Activated T-helper 1 cell treated with anti-CD3 and anti-CD28 coated beads, Interleukin-12 subunit alpha, Interleukin-12 subunit beta, Interleukin-2, Interleukin-4 antibody, amounts not matched to agents 30 ng/mL and 10 ng/mL and 1 ng/mL, durations not matched to agents 14 hours and 24 hours and 36 hours (primary cell): ENCODE measurements at regions not wholly inside any gene's neighbourhood (a gene's known extent, or its start where the extent isn't known, plus 50 kb on each side); places are given as distances from the start of the nearest gene placed in this dataset.

Experiments
- DNase-seq: peaks from one replicate; pipeline ENCODE4 v3.0.0; 2021; ENCODE audit warnings: low spot score
- H3K27ac Mint-ChIP-seq: one replicate; pipeline ENCODE4 v1.8.0; 2021; ENCODE audit warnings: mild to moderate bottlenecking, mixed read lengths
- H3K27me3 Mint-ChIP-seq: one replicate; pipeline ENCODE4 v1.8.0; 2022; ENCODE audit warnings: mild to moderate bottlenecking, moderate library complexity, mixed read lengths; ENCODE audit not compliant: insufficient read depth
- H3K36me3 Mint-ChIP-seq: one replicate; pipeline ENCODE4 v1.8.0; 2021; ENCODE audit warnings: low read depth, mixed read lengths
- H3K4me1 Mint-ChIP-seq: one replicate; pipeline ENCODE4 v1.8.0; 2021; ENCODE audit warnings: low read depth, mixed read lengths
- H3K4me3 Mint-ChIP-seq: one replicate; pipeline ENCODE4 v1.8.0; 2021; ENCODE audit warnings: mild to moderate bottlenecking, moderate library complexity, mixed read lengths
- H3K9me3 Mint-ChIP-seq: one replicate; pipeline ENCODE4 v1.8.0; 2021; ENCODE audit warnings: mixed read lengths
- intact Hi-C: fragments of 100-400 bp; cut with micrococcal nuclease; formaldehyde crosslinking; loops from one replicate; pipeline ENCODE4 v1.15.1; 2024

GRCh38 chr9:4413856-4414255 lies 76.4 kb upstream of the SLC1A1 start:
- no peaks in the 10 kb centered on the region for H3K36me3 Mint-ChIP-seq
- H3K27me3 Mint-ChIP-seq = no peaks in the 10 kb centered on the region
- no peaks in the 10 kb centered on the region for H3K9me3 Mint-ChIP-seq
- intact Hi-C loops = no loop called here
- H3K4me3 Mint-ChIP-seq = no peak overlapping the region
- H3K4me1 Mint-ChIP-seq = no peaks in the 10 kb centered on the region
- no peak for DNase-seq
- H3K27ac Mint-ChIP-seq = no peak overlapping the region

- no peak overlapping the region for H3K4me3 Mint-ChIP-seq
- intact Hi-C loops = no loop called here
- H3K9me3 Mint-ChIP-seq = peaks cover 33% of the 10 kb centered on the region
- H3K27ac Mint-ChIP-seq = no peak overlapping the region
- no peaks in the 10 kb centered on the region for H3K4me1 Mint-ChIP-seq
- H3K36me3 Mint-ChIP-seq = peaks cover 2% of the 10 kb centered on the region
- DNase-seq = no peak
- peaks cover 6% of the 10 kb centered on the region for H3K27me3 Mint-ChIP-seq
Measured at GRCh38 chr9:4404156-4404555, 86.1 kb upstream of the SLC1A1 start.

- H3K27me3 Mint-ChIP-seq = peaks cover 8% of the 10 kb centered on the region
Measured at GRCh38 chr9:4402501-4402900, 87.8 kb upstream of the SLC1A1 start.

GRCh38 chr9:4400731-4401130 lies 89.5 kb upstream of the SLC1A1 start:
- intact Hi-C loops = no loop called here
- H3K4me1 Mint-ChIP-seq = no peaks in the 10 kb centered on the region
- peaks cover 5% of the 10 kb centered on the region for H3K27me3 Mint-ChIP-seq
- no peak overlapping the region for H3K27ac Mint-ChIP-seq
- H3K36me3 Mint-ChIP-seq = peaks cover 2% of the 10 kb centered on the region
- DNase-seq = no peak
- H3K9me3 Mint-ChIP-seq = peaks cover 30% of the 10 kb centered on the region
- H3K4me3 Mint-ChIP-seq = no peak overlapping the region

More at GRCh38 chr9:4402501-4402900, 87.8 kb upstream of the SLC1A1 start:
- no peak overlapping the region for H3K27ac Mint-ChIP-seq
- no peak overlapping the region for H3K4me3 Mint-ChIP-seq
- H3K4me1 Mint-ChIP-seq = no peaks in the 10 kb centered on the region
- peaks cover 2% of the 10 kb centered on the region for H3K36me3 Mint-ChIP-seq
- peaks cover 33% of the 10 kb centered on the region for H3K9me3 Mint-ChIP-seq
- DNase-seq = no peak
- intact Hi-C loops = no loop called here

GRCh38 chr9:4397917-4398316 lies 92.4 kb upstream of the SLC1A1 start:
- intact Hi-C loops = no loop called here

GRCh38 chr9:4393806-4394523 lies 94.1 kb upstream of the GLIS3 start:
- Mint-ChIP-seq H3K27ac (no peak overlapping the region), H3K36me3 (no peaks in the 10 kb centered on the region)

More at GRCh38 chr9:4397917-4398316, 92.4 kb upstream of the SLC1A1 start:
- no peak for DNase-seq
- H3K9me3 Mint-ChIP-seq = peaks cover 17% of the 10 kb centered on the region
- H3K36me3 Mint-ChIP-seq = peaks cover 2% of the 10 kb centered on the region
- H3K4me3 Mint-ChIP-seq = no peak overlapping the region
- peaks cover 2% of the 10 kb centered on the region for H3K27me3 Mint-ChIP-seq
- no peaks in the 10 kb centered on the region for H3K4me1 Mint-ChIP-seq
- no peak overlapping the region for H3K27ac Mint-ChIP-seq

GRCh38 chr9:4389755-4390154 lies 89.9 kb upstream of the GLIS3 start:
- intact Hi-C loops = loop anchor here (5.0 to 10.0 kb wide), 2 partner anchors 163 to 365 kb away; no protein-coding TSS in a partner anchor
- H3K27me3 Mint-ChIP-seq = no peaks in the 10 kb centered on the region
- no peak overlapping the region for H3K27ac Mint-ChIP-seq
- H3K4me1 Mint-ChIP-seq = no peaks in the 10 kb centered on the region
- H3K4me3 Mint-ChIP-seq = no peak overlapping the region
- no peaks in the 10 kb centered on the region for H3K36me3 Mint-ChIP-seq
- no peak for DNase-seq
- H3K9me3 Mint-ChIP-seq = no peaks in the 10 kb centered on the region

More at GRCh38 chr9:4393806-4394523, 94.1 kb upstream of the GLIS3 start:
- Mint-ChIP-seq H3K9me3 (no peaks in the 10 kb centered on the region), H3K4me1 (no peaks in the 10 kb centered on the region), H3K27me3 (peaks cover 2% of the 10 kb centered on the region), H3K4me3 (no peak overlapping the region)
- intact Hi-C loops = loop anchor here (5.0 kb wide), 1 partner anchor 158 kb away; no protein-coding TSS in a partner anchor
- DNase-seq = no peak

GRCh38 chr9:4389003-4389402 lies 89.1 kb upstream of the GLIS3 start:
- H3K4me1 Mint-ChIP-seq = no peaks in the 10 kb centered on the region
- no peaks in the 10 kb centered on the region for H3K9me3 Mint-ChIP-seq
- DNase-seq = no peak
- intact Hi-C loops = loop anchor here (10.0 kb wide), 1 partner anchor 366 kb away; no protein-coding TSS in a partner anchor
- no peak overlapping the region for H3K4me3 Mint-ChIP-seq
- H3K36me3 Mint-ChIP-seq = no peaks in the 10 kb centered on the region
- no peaks in the 10 kb centered on the region for H3K27me3 Mint-ChIP-seq
- H3K27ac Mint-ChIP-seq = no peak overlapping the region

- intact Hi-C loops = loop anchor here (10.0 kb wide), 1 partner anchor 368 kb away; no protein-coding TSS in a partner anchor
- no peaks in the 10 kb centered on the region for H3K36me3 Mint-ChIP-seq
Measured at GRCh38 chr9:4386819-4387218, 87.0 kb upstream of the GLIS3 start.

GRCh38 chr9:4384750-4385149 lies 84.9 kb upstream of the GLIS3 start:
- Mint-ChIP-seq H3K4me1 (no peaks in the 10 kb centered on the region), H3K27ac (no peak overlapping the region), H3K27me3 (no peaks in the 10 kb centered on the region), H3K9me3 (no peaks in the 10 kb centered on the region), H3K4me3 (no peak overlapping the region), H3K36me3 (no peaks in the 10 kb centered on the region)
- intact Hi-C loops = loop anchor here (5.0 to 10.0 kb wide), 2 partner anchors 258 to 370 kb away; no protein-coding TSS in a partner anchor
- DNase-seq = no peak

More at GRCh38 chr9:4386819-4387218, 87.0 kb upstream of the GLIS3 start:
- no peak for DNase-seq
- no peaks in the 10 kb centered on the region for H3K4me1 Mint-ChIP-seq
- H3K27me3 Mint-ChIP-seq = no peaks in the 10 kb centered on the region
- H3K4me3 Mint-ChIP-seq = no peak overlapping the region
- no peak overlapping the region for H3K27ac Mint-ChIP-seq
- H3K9me3 Mint-ChIP-seq = no peaks in the 10 kb centered on the region

GRCh38 chr9:4382722-4383317 lies 83.0 kb upstream of the GLIS3 start:
- Mint-ChIP-seq H3K4me1 (no peaks in the 10 kb centered on the region), H3K9me3 (no peaks in the 10 kb centered on the region), H3K27ac (no peak overlapping the region), H3K27me3 (peaks cover 4% of the 10 kb centered on the region), H3K36me3 (no peaks in the 10 kb centered on the region), H3K4me3 (no peak overlapping the region)
- no peak for DNase-seq
- intact Hi-C loops = loop anchor here (5.0 to 10.0 kb wide), 2 partner anchors 259 to 372 kb away; no protein-coding TSS in a partner anchor

GRCh38 chr9:4381744-4382143 lies 81.9 kb upstream of the GLIS3 start:
- Mint-ChIP-seq H3K27me3 (peaks cover 4% of the 10 kb centered on the region), H3K4me3 (no peak overlapping the region), H3K36me3 (no peaks in the 10 kb centered on the region), H3K4me1 (no peaks in the 10 kb centered on the region), H3K27ac (no peak overlapping the region), H3K9me3 (no peaks in the 10 kb centered on the region)
- no peak for DNase-seq
- intact Hi-C loops = loop anchor here (5.0 to 10.0 kb wide), 2 partner anchors 261 to 373 kb away; no protein-coding TSS in a partner anchor

GRCh38 chr9:4380406-4380805 lies 80.5 kb upstream of the GLIS3 start:
- Mint-ChIP-seq H3K27ac (no peak overlapping the region), H3K4me3 (no peak overlapping the region), H3K9me3 (no peaks in the 10 kb centered on the region), H3K27me3 (peaks cover 4% of the 10 kb centered on the region), H3K36me3 (no peaks in the 10 kb centered on the region), H3K4me1 (no peaks in the 10 kb centered on the region)
- intact Hi-C loops = loop anchor here (5.0 to 10.0 kb wide), 2 partner anchors 262 to 374 kb away; no protein-coding TSS in a partner anchor
- DNase-seq = no peak
